Right lobe of liver (tissue), 4 donors: ENCODE measurements at regions not wholly inside any gene's neighbourhood (a gene's known extent, or its start where the extent isn't known, plus 50 kb on each side); places are given as distances from the start of the nearest gene placed in this dataset.

ENCODE experiments used
- CTCF ChIP-seq, 4 donors: fragments of 200-600 bp in 3 of 4; fragments of 450-650 bp in 1 of 4; IDR thresholded peaks; one replicate each; pipeline versions ENCODE4 v1.5.1 to v1.8.0; 2016 to 2022; ENCODE audit warnings: antibody characterized with exemption in 4 of 4, mild to moderate bottlenecking in 2 of 4
- POLR2A ChIP-seq: fragments of 450-650 bp; IDR thresholded peaks from one replicate; pipeline ENCODE4 v1.6.1; 2017; ENCODE audit warnings: antibody characterized with exemption, mild to moderate bottlenecking
- donor health status: DM: no; HTN: no; CAD: no.
- donor health status: DM: no; HTN: no; CAD: no.
- donor health status: DM: no; HTN: yes; CAD: no.

DNA sequence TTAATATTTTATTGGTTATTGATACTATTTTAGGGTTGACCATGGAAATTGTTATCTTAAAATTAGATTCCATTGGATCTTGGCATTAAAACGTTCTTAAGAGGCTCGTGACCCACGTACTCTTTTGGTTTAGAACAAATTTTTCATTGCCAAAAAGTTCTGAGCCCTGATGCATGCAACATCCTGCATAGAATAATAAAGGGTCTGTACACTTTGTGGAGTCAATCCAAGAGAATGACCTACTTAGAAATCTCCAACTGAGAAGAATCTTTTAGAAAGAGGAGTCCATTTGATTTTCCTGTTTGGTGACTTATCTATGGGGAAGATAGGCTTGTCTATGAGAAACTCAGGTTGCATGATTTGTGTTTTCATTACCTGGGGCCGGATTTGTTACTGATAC lies 404.2 kb upstream of the RGMA start:
- TF ChIP-seq CTCF (IDR thresholded peaks at IDR 0.05) (no peak), POLR2A (no peak)
